Fibroblast of skin of right quadriceps (primary cell): ENCODE measurements at regions not wholly inside any gene's neighbourhood (a gene's known extent, or its start where the extent isn't known, plus 50 kb on each side); places are given as distances from the start of the nearest gene placed in this dataset.
"Not testable (repeated sequence)": the region's sequence is repeated elsewhere in the genome, so short reads cannot be mapped to it uniquely, and the experiment has no call there.

Experiments used
- DNase-seq: peaks from one replicate; pipeline ENCODE4 v3.0.0-alpha.2; 2013

DNA sequence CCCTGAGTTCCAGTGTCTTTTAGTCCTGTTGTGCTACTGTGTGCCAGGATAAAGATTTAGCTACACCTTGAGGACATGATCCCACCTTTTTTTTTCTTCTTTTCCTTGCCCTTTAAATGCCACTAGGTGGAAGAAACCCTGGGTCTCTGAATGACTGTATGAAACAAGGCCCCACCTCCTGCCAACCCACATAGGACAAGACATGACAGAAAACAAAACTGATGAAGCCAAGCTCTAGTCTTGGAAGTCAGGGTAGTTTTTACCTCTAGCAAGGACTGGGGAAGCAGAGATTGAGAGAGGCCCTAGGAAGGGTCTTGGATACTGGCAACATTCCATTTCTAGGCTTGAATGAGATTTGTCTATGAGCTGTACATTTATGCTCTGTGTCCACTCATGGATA is 410.7 kb downstream of the MIAT start:
- DNase-seq, result no peak

DNA sequence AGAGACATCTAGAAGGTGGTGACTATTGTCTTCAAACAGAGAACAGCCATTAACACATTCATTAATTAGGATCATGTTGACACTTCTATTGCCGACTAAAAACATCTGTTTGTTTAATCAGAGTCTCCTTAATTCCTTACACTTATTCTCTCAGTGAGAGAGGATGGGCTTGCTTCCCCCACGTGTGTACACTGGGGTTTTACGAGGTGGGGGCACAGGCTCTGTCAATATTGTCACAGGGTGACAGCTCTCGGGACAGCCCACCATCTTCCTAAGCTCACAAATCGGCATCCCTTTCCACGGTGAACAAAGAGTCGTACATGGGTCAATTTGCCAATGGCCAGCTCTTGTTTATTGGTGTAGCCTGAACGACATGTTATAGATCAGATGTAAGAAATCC is 413.2 kb downstream of the MIAT start:
- DNase-seq, result no peak

- DNase-seq, result peak; percentile 52
These were observed 416.4 kb downstream of the MIAT start for GRCh38 chr22:27073601-27074425.

DNA sequence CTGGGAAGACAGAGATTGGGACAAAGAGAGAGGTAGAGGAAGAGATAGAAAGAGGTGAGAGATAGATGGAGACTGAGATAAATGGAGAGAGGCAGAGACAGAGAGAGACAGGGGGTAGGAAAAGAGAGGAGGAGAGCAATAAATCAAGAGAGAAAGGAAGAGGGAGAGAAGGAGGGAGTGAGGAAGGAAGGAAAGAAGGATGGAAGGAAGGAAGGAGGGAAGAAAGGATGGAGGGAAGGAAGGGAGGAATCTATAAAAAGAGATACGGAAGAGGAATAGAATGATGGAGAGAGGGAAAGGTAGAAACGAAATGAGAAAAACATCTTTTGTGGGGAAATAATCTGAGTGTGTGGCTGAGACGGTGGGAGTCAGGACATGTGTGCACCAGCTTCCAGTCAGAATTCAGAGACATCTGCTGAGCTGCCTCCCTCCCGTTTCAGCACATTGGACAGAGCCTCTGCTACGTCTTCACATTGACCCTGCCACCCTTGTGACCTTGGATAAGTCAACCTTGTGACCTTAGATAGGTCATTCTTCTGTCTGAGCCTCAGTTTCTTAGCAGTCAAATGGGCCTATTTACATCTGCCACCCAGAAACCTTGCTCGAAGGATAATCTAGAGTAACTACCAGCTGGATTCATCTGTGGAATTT is 417.8 kb downstream of the MIAT start:
- DNase-seq, result peak; percentile 15

DNA sequence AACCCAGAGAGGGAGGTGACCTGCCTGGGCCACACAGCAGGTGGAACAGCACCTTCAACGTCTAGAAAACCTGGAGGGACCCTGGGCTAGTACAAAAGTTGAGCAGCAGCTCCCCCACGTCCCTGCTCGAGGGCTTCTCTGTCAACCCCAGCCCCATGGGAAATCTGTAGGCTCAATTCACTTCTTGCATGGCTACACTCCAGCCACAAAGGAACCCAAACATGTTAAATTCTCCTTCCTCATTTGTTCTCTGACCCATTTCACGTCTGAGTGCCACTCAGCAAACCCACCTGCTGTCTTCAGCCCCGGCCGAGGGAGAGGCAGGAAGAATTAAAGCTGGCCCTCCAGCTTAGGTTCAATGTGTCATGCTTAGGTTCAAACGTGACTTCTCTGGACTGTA is 418.5 kb downstream of the MIAT start:
- DNase-seq, result no peak

DNA sequence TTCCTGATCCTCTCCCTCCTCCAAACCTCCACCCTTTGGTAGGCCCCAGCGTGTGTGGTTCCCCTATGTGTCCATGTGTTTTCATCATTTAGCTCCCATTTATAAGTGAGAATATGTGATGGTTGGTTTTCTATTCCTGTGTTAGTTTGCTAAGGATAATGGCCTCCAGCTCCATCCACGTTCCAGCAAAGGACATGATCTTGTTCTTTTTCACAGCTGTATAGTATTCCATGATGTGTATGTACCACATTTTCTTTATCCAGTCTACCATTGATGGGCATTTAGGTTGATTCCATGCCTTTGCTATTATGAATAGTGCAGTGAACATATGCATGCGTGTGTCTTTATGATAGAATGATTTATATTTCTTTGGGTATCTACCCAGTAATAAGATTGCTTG is 420.7 kb downstream of the MIAT start:
- DNase-seq, result not testable (repeated sequence)

DNA sequence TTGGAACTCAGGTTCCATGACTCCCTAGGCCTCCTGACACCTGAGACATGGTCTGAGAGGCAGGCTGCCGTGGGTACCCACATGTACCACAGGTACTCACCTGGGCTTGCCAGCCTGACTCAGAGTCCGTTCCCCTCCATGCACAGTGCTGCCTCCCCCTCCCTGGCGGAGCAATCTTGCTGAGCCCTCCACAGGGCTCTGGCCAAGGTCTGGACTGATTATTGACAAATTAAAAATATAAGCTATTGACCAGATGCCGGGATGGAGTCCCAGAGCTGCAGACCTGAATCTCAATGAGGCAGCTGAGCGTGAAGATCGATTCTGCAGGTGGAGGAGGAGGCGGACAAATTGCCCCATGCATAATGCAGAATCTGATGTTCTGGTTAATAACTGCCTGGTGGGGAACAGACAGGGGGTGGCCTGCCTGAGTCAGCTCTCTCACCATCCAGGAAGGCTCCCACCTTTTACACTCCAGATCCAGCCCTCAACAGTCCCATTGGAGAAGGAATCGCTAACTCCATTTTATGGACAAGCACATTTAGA is 422.7 kb downstream of the MIAT start:
- no peak for DNase-seq

DNA sequence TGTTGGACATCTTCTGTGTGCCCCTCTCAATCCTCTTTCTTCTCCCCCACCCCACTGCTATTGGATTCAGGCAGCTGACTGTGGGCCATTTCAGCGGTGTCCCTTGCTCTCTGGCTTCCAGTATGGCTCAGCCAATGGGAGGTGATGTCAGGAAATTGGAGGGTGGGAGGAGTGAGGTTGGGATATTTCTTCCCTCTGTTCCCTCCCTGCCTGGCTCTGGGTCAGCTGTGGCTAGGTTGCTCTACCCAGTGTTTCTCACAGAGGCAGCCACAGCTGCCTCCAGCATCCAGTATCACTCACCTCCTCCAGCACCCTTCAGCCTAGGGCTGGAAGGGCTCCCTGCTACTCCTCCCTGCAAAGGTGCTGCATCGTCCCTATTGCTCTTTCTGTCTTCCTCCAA is 423.5 kb downstream of the MIAT start:
- no peak for DNase-seq

DNA sequence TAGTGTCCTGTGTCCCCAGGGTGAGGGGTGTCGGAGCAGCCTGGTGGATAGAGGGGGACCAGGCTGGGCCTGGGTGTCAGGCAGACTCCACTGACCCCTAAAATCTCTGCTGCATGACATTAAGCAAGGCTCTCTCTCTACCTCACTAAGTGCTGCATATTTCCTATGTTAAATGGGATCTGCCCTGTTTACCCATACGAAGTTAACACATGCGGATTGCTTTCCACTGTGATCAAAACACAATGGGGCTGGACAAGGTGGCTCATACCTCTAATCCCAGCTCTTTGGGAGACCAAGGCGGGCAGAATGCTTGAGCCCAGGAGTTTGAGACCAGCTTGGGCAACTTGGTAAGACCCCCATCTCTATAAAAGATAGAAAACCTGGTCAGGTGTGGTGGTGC is 426.2 kb downstream of the MIAT start:
- no peak for DNase-seq

DNA sequence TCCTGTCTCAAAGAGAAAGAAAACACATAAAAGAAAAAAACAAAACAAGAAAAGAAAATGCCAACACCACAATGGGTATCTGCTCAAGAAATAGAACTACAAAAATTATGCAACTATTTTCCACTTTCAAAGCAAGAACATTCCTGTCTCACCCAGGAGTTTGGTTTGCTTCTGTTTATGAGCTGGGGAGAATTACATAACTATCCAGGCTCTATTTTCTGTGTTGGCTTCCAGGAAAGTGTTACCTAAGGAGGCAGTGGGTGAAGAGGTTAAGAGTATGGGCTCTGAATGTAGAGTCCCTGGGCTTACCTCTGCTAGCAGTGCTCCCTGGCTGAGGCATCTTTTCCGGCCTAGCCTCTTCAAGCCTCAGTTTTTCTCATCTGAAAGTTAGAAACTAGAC is 426.7 kb downstream of the MIAT start:
- no peak for DNase-seq

DNA sequence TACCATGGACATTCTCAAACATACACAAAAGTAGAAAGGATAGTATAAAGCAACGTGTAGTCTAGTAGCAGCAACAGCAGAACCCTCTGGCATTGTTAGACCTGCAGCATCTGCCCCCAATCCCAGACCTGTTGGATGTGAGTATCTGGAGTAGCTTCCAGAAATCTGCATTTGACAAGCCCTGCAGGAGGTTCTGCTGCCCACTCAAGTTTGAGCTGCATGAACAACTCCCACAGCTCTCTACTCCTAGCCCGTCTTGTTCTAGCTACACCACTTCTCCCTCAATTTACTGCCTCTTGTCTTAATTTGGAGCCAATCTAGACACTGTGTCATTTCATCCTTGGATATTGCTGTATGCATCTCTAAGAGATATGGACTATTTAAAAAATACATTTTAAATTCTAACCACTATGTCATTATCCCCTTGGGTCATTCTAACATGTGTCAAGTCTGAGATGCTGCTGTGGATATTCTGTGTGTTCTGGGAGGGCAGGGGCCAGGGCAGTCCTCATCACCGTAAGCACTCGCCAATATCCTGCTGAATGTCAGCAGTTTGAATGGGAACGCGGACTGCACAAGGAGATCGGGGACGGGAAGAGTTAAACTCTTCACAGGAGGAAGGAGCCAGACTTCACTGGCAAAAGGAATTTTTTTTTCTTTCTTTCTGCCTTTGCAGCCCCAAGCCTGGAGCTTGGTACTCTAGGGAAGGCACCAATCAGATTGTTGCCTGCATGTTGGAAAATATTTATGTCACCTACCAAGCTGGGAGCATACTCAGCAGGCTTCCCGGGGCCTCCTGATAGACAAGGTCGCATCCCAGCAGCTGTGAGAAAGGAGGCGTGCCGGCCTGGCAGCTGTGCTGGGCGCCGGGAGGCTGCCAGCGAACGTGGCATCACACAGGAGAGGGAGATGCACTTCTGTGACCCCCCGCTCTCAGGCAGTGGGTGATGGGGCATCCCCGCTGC is 429.0 kb downstream of the MIAT start:
- no peak for DNase-seq

DNA sequence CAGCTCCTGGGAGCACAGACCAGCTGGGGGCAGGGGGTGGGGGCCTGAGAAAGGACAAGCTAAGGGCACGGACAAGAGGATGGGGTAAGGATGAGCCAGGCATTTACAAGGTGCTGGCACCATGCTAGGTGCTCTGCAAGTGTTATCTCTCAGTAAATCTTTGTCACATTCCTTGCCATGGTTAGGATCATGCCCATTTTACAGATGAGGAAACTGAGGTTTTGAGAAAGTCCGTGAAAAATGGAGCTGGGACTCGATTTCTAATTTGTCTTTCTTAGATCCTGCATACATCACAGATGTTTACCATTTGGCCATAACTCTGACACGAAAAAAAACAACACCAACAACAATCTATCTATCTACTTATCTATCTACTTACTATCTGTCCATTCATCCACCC is 429.7 kb downstream of the MIAT start:
- no peak for DNase-seq

DNA sequence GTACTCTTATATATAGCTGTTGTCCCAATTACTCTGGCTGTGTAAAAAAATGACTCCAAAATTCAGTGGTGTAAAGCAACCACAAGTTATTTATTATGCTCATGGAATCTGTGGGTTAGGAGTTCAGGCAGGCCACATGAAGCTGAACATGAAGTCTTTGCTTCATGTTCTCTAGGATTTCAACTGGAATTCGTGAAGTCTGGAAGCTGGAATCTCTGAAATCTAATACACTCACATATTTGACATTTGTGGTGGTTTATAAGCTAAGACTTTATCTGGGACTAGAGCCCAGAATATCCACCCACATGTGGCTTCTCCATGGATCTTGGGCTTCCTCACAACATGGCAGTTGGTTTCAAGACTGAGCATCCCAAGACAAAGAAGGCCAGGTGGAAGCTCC is 430.6 kb downstream of the MIAT start:
- DNase-seq, result peak; percentile 89

GRCh38 chr22:27089264-27089663 is 431.9 kb downstream of the MIAT start:
- DNase-seq, result no peak

DNA sequence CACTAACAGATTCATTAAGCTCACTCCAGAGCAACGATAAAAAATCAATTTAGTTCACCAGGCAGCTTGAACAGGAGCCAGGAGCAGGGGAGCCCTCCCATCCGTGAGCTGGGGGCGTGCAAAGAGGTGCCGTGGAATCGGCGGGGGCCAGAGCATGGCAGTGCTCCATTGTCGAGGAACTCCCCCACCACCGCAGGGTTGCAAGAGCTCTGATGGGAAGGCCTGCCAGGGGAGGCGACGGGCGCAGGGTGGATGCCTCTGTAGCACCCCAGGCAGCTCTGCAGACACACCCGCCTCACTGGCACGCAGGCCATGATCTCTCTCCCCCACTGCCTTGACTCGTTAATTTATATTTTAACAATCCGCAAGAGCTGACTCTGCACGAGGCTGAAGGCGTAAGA is 433.2 kb downstream of the MIAT start:
- no peak for DNase-seq

- no peak for DNase-seq
These were observed 436.0 kb downstream of the MIAT start for GRCh38 chr22:27093422-27093821.

DNA sequence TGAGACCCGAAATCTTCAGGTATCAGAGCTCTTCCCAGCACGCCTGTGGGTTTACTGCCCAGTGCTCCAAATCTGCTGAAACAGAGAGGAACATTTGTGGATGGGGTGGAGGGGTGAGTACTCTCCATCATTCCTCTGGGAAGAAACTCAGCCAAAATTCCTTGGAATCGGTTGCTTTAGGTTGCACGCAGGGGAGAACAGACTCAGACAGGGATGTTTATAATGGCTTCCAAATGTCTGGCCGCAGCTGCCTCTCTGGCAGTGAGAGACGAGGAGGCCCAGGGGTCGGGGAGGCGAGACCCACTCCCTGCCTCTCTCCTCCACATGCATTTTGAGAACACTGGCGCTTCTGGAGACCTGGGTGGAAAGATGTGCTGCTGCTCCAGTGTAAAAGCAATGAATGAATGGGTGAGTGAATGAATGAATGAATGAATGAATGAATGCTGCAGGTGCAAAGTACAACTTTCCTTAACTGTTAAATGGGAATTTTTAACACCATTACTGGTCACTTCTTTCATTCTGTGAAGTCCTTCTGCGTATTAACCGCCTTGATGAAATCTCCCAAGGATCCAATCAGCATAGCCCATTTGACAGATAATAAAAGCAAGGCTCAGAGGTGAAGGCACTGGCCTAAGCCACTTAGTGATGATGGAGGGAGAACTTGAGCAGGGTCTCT is 437.4 kb downstream of the MIAT start:
- DNase-seq, result peak; percentile 89

- DNase-seq, result no peak
These were observed 440.1 kb downstream of the MIAT start for GRCh38 chr22:27097506-27097905.

DNA sequence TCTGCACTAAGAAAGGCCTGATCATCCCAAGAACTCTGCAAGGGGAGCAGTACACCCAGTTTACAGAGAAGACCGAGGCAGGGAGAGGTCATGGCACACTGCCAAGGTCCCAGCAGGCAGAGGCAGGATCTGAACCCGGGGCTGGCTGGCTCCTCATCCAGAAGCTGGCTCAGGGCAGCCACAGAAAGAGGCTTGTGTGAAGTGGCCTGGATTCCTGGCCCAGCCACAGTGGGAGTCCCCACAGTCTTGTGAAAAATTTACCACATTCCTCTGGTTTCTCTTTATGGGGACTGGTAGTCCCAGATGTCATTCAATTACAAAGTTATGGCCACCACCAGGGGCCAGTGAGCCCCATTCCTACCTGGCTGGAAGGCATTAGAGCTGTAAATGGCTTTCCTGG is 440.5 kb downstream of the MIAT start:
- peak; percentile 47 for DNase-seq

GRCh38 chr22:27099946-27100722 is 442.7 kb downstream of the MIAT start:
- DNase-seq, result no peak

DNA sequence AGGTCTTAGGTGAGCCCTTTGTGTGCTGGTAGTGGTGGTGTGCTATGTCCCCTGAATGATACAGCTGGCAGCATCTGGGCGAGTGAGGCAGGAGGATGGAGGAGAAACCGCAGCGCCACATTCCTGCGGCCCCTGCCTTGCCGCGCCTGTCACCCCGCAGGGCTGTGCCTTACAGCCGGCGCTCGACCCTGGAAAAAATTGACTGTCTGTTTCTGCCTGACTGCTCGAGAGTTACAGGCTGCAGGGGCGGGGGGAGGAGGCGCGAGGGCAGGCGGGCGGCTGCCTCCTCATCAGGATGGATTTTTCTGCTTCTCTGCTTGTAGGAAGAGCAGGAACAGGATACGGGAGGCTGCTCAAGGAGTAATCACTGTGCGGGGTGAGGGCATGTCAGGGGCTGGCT is 443.4 kb downstream of the MIAT start:
- DNase-seq, result peak; percentile 81

- DNase-seq, result no peak
These were observed 443.9 kb downstream of the MIAT start for GRCh38 chr22:27101288-27101687.
